GM12892 (cell line): ENCODE measurements at regions not wholly inside any gene's neighbourhood (a gene's known extent, or its start where the extent isn't known, plus 50 kb on each side); places are given as distances from the start of the nearest gene placed in this dataset.

ENCODE experiments used
- POLR2A ChIP-seq: IDR thresholded peaks from 2 replicates; pipeline ENCODE4 v1.6.1; 2011; ENCODE audit warnings: low read depth, low read length, control low read depth
- POLR2AphosphoS5 ChIP-seq: IDR thresholded peaks from 2 replicates; pipeline ENCODE4 v1.6.1; 2011; ENCODE audit warnings: low read depth, low read length, control low read depth

DNA sequence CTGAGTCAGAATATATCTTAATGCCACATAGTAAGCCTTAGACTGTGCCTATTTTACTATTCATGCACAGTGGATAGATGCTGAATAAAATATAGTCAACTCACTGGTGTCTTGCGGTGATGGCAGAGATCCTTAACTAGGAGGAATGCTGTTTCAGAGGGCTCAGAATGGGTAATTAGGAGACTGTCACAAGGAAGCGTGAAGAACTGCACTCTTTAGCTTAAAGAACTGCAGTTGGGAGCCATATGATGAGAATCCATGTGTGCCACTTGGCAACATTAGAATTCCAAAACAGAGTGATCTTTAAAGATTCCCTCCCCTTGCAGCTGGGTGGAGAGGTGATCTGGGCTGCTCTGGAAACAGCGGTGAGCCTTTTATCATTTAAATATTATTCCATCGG, 357.6 kb downstream of the MCTP2 start:
- TF ChIP-seq POLR2A, result no peak
- TF ChIP-seq POLR2AphosphoS5, result no peak
